ENCODE measurements at regions not wholly inside any gene's neighbourhood (a gene's known extent, or its start where the extent isn't known, plus 50 kb on each side); places are given as distances from the start of the nearest gene placed in this dataset.

DNA sequence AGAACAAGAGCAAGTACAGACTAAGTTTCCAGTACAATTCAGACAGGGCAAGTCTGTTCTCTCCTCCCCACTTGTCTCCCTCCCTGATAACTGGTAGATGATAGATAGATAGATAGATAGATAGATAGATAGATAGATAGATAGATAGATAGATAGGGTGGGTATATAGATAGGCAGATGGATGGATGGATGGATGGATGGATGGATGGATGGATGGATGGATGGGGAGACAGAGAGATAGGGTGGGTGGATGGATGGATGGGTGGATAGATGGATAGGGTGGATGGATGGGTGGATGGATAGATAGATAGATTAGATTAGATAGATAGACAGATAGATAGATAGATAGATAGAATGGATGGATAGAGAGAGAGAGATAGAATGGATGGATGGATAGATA is 152.8 kb upstream of the MKLN1 start:
- no peak for FAIRE-seq
- TF ChIP-seq MYC (IDR thresholded peaks at IDR 0.05; ENCODE audit: low read depth, low read length) (no peak), POLR2AphosphoS5 (IDR thresholded peaks at IDR 0.05; ENCODE audit: insufficient read depth, low read depth, low read length) (no peak), POLR2A (IDR thresholded peaks at IDR 0.05; ENCODE audit: low read depth, low read length) (no peak), FOS (IDR thresholded peaks at IDR 0.05; ENCODE audit: borderline replicate concordance, insufficient read depth, low read length) (no peak), EZH2 (IDR thresholded peaks at IDR 0.05; ENCODE audit: borderline replicate concordance, low read depth, low read length, severe bottlenecking) (no peak), JUN (IDR thresholded peaks at IDR 0.05; ENCODE audit: borderline replicate concordance, insufficient read depth, insufficient read length, low read depth) (no peak), CTCF (IDR thresholded peaks at IDR 0.05; ENCODE audit: extremely low read depth in 1 of 2, insufficient read depth in 1 of 2, low read depth in 1 of 2, low read length in 2 of 2) (no peak), GATA2 (IDR thresholded peaks at IDR 0.05; ENCODE audit: insufficient read depth, insufficient read length, low read depth, low read length) (no peak)
- TF ChIP-seq, protein P1, sequence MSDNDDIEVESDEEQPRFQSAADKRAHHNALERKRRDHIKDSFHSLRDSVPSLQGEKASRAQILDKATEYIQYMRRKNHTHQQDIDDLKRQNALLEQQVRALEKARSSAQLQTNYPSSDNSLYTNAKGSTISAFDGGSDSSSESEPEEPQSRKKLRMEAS (IDR thresholded peaks at IDR 0.05; ENCODE audit: insufficient read depth, insufficient read length) = no peak
- Histone ChIP-seq H3K27me3 (ENCODE audit: control insufficient read depth in 2 of 2, insufficient read depth in 2 of 2, low read length in 2 of 2) (no peaks in the 10 kb centered on the region), H3K36me3 (ENCODE audit: control insufficient read depth in 2 of 2, extremely low read depth in 1 of 2, insufficient read depth in 2 of 2, low read length in 2 of 2) (no peaks in the 10 kb centered on the region), H3K9ac (replicated peaks; ENCODE audit: extremely low read depth, insufficient read depth, low read length) (no peak overlapping the region), H3K9me1 (replicated peaks; ENCODE audit: control insufficient read depth, extremely low read depth, insufficient read depth, low read length) (no peaks in the 10 kb centered on the region), H3K4me2 (ENCODE audit: insufficient read depth, low read length) (no peak overlapping the region), H3K79me2 (ENCODE audit: control insufficient read depth, insufficient read depth, low read length) (no peaks in the 10 kb centered on the region), H3K4me1 (ENCODE audit: control insufficient read depth, extremely low read depth, insufficient read depth, low read length) (no peaks in the 10 kb centered on the region), H2AFZ (ENCODE audit: low read depth, low read length) (no peak overlapping the region), H3K27ac (ENCODE audit: insufficient read depth, low read depth, low read length) (no peak overlapping the region), H3K9me3 (replicated peaks; ENCODE audit: control insufficient read depth, insufficient read depth, low read length) (no peaks in the 10 kb centered on the region), H4K20me1 (replicated peaks; ENCODE audit: control insufficient read depth, extremely low read depth, insufficient read depth, low read length) (no peaks in the 10 kb centered on the region), H3K4me3 (replicated peaks in 1 of 3; ENCODE audit: insufficient read depth in 1 of 3, low read depth in 1 of 3, low read length in 3 of 3) (no peak overlapping the region)
- CTCF ChIA-PET = interaction anchor here (1.1 kb wide), 1 partner anchor 11 kb away, joined by 3 read pairs; no protein-coding TSS in a partner anchor
- no peak for DNase-seq (ENCODE audit: low read depth, low spot score)
- dilution Hi-C loops (cut with MboI; ENCODE audit: extremely low pct_ligation_motif_present, low sequenced_read_pairs) = no loop called here
- intact Hi-C loops (cut with micrococcal nuclease) = no loop called here
- BruUV-seq (replicated peaks) = no TSS peak
- POLR2A ChIA-PET = interaction anchor here (0.7 kb wide), 1 partner anchor 582 kb away, joined by 3 read pairs; no protein-coding TSS in a partner anchor
